Body of pancreas (tissue), 4 donors: ENCODE measurements at regions not wholly inside any gene's neighbourhood (a gene's known extent, or its start where the extent isn't known, plus 50 kb on each side); places are given as distances from the start of the nearest gene placed in this dataset.

Experiments
- ATAC-seq: fragments of 150-250 bp; one replicate; pipeline ENCODE4 v1.9.1; 2016
- DNase-seq, 4 donors: peaks; one replicate each; pipeline ENCODE4 v3.0.0-alpha.2; 2019
- H3K27ac ChIP-seq, 4 donors: fragments of 200-600 bp; sonication (generic); 1 replicate in 3 of 4; 2 replicates in 1 of 4; pipeline versions ENCODE4 v1.5.1 to v1.6.1; 2016 to 2019; ENCODE audit warnings: mild to moderate bottlenecking in 1 of 4, mixed read lengths in 1 of 4, moderate library complexity in 1 of 4
- H3K27me3 ChIP-seq, 2 donors: fragments of 200-600 bp; sonication (generic); one replicate each; pipeline ENCODE4 v1.6.0; 2016; ENCODE audit warnings: mild to moderate bottlenecking in 1 of 2
- H3K36me3 ChIP-seq, 2 donors: fragments of 200-600 bp; sonication (generic); replicated peaks in 1 of 2; 2 replicates each; pipeline ENCODE4 v1.5.1; 2016; ENCODE audit warnings: low read depth in 2 of 2; ENCODE audit not compliant: insufficient read depth in 1 of 2
- H3K4me1 ChIP-seq: fragments of 200-600 bp; sonication (generic); one replicate; pipeline ENCODE4 v1.6.0; 2016
- H3K4me3 ChIP-seq, 2 donors: fragments of 200-600 bp; sonication (generic); 1 replicate in 1 of 2; 2 replicates in 1 of 2; pipeline ENCODE4 v1.5.1; 2016 to 2019
- H3K9me3 ChIP-seq, 3 donors: fragments of 200-600 bp; sonication (generic); 1 replicate in 2 of 3; 2 replicates in 1 of 3; pipeline ENCODE4 v1.5.1; 2016
- CTCF ChIP-seq, 7 experiments: fragments of 450-650 bp in 4 of 7; fragments of 200-600 bp in 3 of 7; sonication (generic) in 3 of 7; IDR thresholded peaks; one replicate each; pipeline ENCODE4 v1.5.1; 2016 to 2019; ENCODE audit warnings: antibody characterized with exemption in 7 of 7
- POLR2A ChIP-seq, 3 donors: fragments of 450-650 bp; IDR thresholded peaks; one replicate each; pipeline ENCODE4 v1.6.1; 2016; ENCODE audit warnings: antibody characterized with exemption in 3 of 3, mild to moderate bottlenecking in 2 of 3
- WGBS, 2 donors: methylation state at CpG; one replicate each; pipeline ENCODE4 v1.1.5; 2017; 5-methylcytosine and 5-hydroxymethylcytosine counted together
- intact Hi-C: fragments of 100-400 bp; cut with DNase I; formaldehyde crosslinking; loops from one replicate; pipeline ENCODE4 v1.15.1; 2023

- H3K27me3 ChIP-seq, result no peaks in the 10 kb centered on the region
- no peak for TF ChIP-seq CTCF (IDR thresholded peaks at IDR 0.05)
- TF ChIP-seq POLR2A (IDR thresholded peaks at IDR 0.05), result no peak
- DNase-seq, result no peak
- intact Hi-C loops, result no loop called here
- H3K27ac ChIP-seq, result no peak overlapping the region
- H3K4me1 ChIP-seq, result no peaks in the 10 kb centered on the region
- ATAC-seq, result no peak
- no peak overlapping the region for H3K4me3 ChIP-seq
- H3K9me3 ChIP-seq, result no peaks in the 10 kb centered on the region
- no peaks in the 10 kb centered on the region for H3K36me3 ChIP-seq
These were observed 1047.1 kb upstream of the TENM4 start for GRCh38 chr11:80487952-80488351.

DNA sequence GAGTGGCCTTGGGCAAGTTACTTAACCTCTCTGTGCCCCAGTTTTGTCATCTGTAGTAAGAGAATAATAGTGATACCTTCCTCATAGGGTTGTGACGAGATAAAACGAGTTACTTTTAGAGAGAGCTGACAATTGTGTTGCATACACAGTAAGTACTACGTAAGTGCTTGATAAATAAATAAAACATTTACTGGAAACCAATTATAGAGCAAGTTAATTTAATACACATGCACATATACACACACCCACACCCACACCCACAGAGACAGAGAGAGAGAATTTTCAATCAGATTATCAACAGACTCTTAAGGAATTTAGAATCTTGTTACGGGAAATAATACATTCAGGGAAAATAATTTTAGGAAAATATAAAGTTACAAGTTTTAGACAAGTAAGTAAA, 1045.8 kb upstream of the TENM4 start:
- Histone ChIP-seq H3K27me3 (no peaks in the 10 kb centered on the region), H3K9me3 (no peaks in the 10 kb centered on the region), H3K4me3 (no peak overlapping the region), H3K4me1 (no peaks in the 10 kb centered on the region), H3K36me3 (no peaks in the 10 kb centered on the region), H3K27ac (no peak overlapping the region)
- no peak for TF ChIP-seq CTCF (IDR thresholded peaks at IDR 0.05)
- no peak for TF ChIP-seq POLR2A (IDR thresholded peaks at IDR 0.05)
- ATAC-seq (no peak), DNase-seq (no peak)
- 72 to 74% methylated on average over 4 of the region's 4 CpGs for WGBS, 2 donors
- intact Hi-C loops, result no loop called here

GRCh38 chr11:80477178-80477577, 1036.3 kb upstream of the TENM4 start:
- no peak for TF ChIP-seq CTCF (IDR thresholded peaks at IDR 0.05)
- no peak for TF ChIP-seq POLR2A (IDR thresholded peaks at IDR 0.05)
- Histone ChIP-seq H3K4me1 (no peaks in the 10 kb centered on the region), H3K4me3 (no peak overlapping the region), H3K27me3 (no peaks in the 10 kb centered on the region), H3K36me3 (no peaks in the 10 kb centered on the region), H3K27ac (no peak overlapping the region), H3K9me3 (no peaks in the 10 kb centered on the region)
- intact Hi-C loops, result no loop called here
- DNase-seq (no peak), ATAC-seq (no peak)
- WGBS, 2 donors, result 47 to 48% methylated on average over 2 of the region's 2 CpGs

DNA sequence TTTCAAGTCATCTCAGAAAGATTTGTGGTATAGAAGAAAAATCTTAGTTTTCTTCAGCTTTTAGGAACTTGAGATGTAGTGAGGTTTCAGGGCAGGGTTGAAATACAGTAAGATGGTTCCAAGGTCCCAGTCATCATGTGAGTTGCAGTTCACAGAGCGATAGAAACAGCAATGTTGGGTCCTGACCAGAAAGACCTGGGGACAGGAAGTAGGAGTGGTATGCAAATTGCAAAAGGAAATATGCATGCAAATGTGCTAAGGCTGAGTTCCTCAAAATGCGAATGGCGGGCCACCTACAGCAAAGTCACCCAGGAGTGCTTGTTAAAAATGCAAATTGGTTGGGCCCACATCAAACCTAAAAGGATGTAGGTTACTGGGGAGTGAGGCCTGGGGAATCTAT, 1032.7 kb upstream of the TENM4 start:
- H3K4me3 ChIP-seq, result no peak overlapping the region
- no peak overlapping the region for H3K27ac ChIP-seq
- TF ChIP-seq CTCF (IDR thresholded peaks at IDR 0.05) (no peak), POLR2A (IDR thresholded peaks at IDR 0.05) (no peak)
- no peaks in the 10 kb centered on the region for H3K36me3 ChIP-seq
- no peaks in the 10 kb centered on the region for H3K9me3 ChIP-seq
- ATAC-seq (no peak), DNase-seq (no peak)
- WGBS, 2 donors, result 83 to 94% methylated on average over 3 of the region's 3 CpGs
- intact Hi-C loops, result no loop called here
- no peaks in the 10 kb centered on the region for H3K27me3 ChIP-seq
- no peaks in the 10 kb centered on the region for H3K4me1 ChIP-seq

GRCh38 chr11:80469871-80470270, 1029.0 kb upstream of the TENM4 start:
- Histone ChIP-seq H3K36me3 (no peaks in the 10 kb centered on the region), H3K4me3 (no peak overlapping the region), H3K4me1 (no peaks in the 10 kb centered on the region), H3K27me3 (no peaks in the 10 kb centered on the region), H3K9me3 (no peaks in the 10 kb centered on the region), H3K27ac (no peak overlapping the region)
- DNase-seq (no peak), ATAC-seq (no peak)
- TF ChIP-seq CTCF (IDR thresholded peaks at IDR 0.05), result no peak
- no peak for TF ChIP-seq POLR2A (IDR thresholded peaks at IDR 0.05)
- intact Hi-C loops, result no loop called here
- WGBS, 2 donors, result 45 to 61% methylated on average over 2 of the region's 2 CpGs
